Activated CD4-positive, alpha-beta memory T cell treated with anti-CD3 and anti-CD28 coated beads for 36 hours (primary cell): ENCODE measurements at regions not wholly inside any gene's neighbourhood (a gene's known extent, or its start where the extent isn't known, plus 50 kb on each side); places are given as distances from the start of the nearest gene placed in this dataset.

Experiments used
- CTCF ChIA-PET: fragments of 350-600 bp; sonication (Branson Sonifier 250); formaldehyde crosslinking; loops from one replicate; lab custom pipeline; 2021; ENCODE audit warnings: antibody characterized with exemption, inconsistent platforms; lab: Charles Lee
- POLR2A ChIA-PET: fragments of 350-600 bp; sonication (Branson Sonifier 250); formaldehyde crosslinking; loops from one replicate; lab custom pipeline; 2021; ENCODE audit warnings: antibody characterized with exemption; lab: Charles Lee
- DNase-seq: peaks from one replicate; pipeline ENCODE4 v3.0.0-alpha.2; 2020
- H3K27ac Mint-ChIP-seq: one replicate; pipeline ENCODE4 v1.8.0; 2021; ENCODE audit warnings: mixed read lengths
- H3K27me3 Mint-ChIP-seq: one replicate; pipeline ENCODE4 v1.8.0; 2021; ENCODE audit warnings: mixed read lengths
- H3K36me3 Mint-ChIP-seq: one replicate; pipeline ENCODE4 v1.8.0; 2021; ENCODE audit warnings: mixed read lengths
- H3K4me1 Mint-ChIP-seq: one replicate; pipeline ENCODE4 v1.8.0; 2021; ENCODE audit warnings: low read depth, mixed read lengths
- H3K4me3 Mint-ChIP-seq: one replicate; pipeline ENCODE4 v1.8.0; 2021; ENCODE audit warnings: mild to moderate bottlenecking, mixed read lengths
- H3K9me3 Mint-ChIP-seq: one replicate; pipeline ENCODE4 v1.8.0; 2021; ENCODE audit warnings: mixed read lengths
- intact Hi-C: fragments of 100-400 bp; cut with micrococcal nuclease; formaldehyde crosslinking; loops from one replicate; pipeline ENCODE4 v1.15.1; 2023

GRCh38 chr5:2575871-2576270, 175.6 kb downstream of the IRX2 start:
- Mint-ChIP-seq H3K4me1 (no peaks in the 10 kb centered on the region), H3K4me3 (no peak overlapping the region), H3K27ac (no peak overlapping the region), H3K27me3 (no peaks in the 10 kb centered on the region), H3K9me3 (no peaks in the 10 kb centered on the region), H3K36me3 (no peaks in the 10 kb centered on the region)
- ChIA-PET CTCF (interaction anchor here (1.0 kb wide), 1 partner anchor 9 kb away, joined by 3 read pairs; no protein-coding TSS in a partner anchor), POLR2A (no interaction called here)
- DNase-seq, result no peak
- intact Hi-C loops, result no loop called here

DNA sequence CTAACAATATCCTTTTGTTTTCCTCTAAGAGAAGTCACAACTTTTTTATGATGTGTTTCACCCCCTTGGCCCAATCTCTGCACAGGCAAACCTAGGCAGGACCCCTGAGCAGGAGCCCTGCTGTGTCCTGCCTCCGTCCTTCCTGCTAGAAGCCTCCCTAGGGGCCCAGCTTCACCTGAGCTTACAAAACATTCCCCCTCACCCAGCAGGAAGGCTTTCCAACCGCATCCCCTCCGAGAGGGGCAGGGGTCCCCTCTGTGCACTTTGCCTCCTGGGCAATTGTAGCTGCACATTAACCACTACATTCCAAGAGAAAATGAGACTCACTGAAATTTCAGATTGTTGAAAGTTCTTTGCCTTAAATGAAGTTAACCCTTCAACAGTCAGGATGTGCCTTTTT, 176.2 kb downstream of the IRX2 start:
- no peaks in the 10 kb centered on the region for H3K36me3 Mint-ChIP-seq
- H3K4me3 Mint-ChIP-seq, result no peak overlapping the region
- DNase-seq, result no peak
- H3K4me1 Mint-ChIP-seq, result no peaks in the 10 kb centered on the region
- H3K27ac Mint-ChIP-seq, result no peak overlapping the region
- no peaks in the 10 kb centered on the region for H3K27me3 Mint-ChIP-seq
- ChIA-PET POLR2A (no interaction called here), CTCF (no interaction called here)
- intact Hi-C loops, result no loop called here
- H3K9me3 Mint-ChIP-seq, result no peaks in the 10 kb centered on the region

- POLR2A ChIA-PET, result no interaction called here
- no peaks in the 10 kb centered on the region for H3K9me3 Mint-ChIP-seq
- no peak overlapping the region for H3K4me3 Mint-ChIP-seq
- intact Hi-C loops, result no loop called here
- CTCF ChIA-PET, result no interaction called here
- no peak for DNase-seq
- no peaks in the 10 kb centered on the region for H3K36me3 Mint-ChIP-seq
- no peaks in the 10 kb centered on the region for H3K27me3 Mint-ChIP-seq
- no peak overlapping the region for H3K27ac Mint-ChIP-seq
- H3K4me1 Mint-ChIP-seq, result no peaks in the 10 kb centered on the region
Measured at GRCh38 chr5:2574155-2574554, 177.3 kb downstream of the IRX2 start.

DNA sequence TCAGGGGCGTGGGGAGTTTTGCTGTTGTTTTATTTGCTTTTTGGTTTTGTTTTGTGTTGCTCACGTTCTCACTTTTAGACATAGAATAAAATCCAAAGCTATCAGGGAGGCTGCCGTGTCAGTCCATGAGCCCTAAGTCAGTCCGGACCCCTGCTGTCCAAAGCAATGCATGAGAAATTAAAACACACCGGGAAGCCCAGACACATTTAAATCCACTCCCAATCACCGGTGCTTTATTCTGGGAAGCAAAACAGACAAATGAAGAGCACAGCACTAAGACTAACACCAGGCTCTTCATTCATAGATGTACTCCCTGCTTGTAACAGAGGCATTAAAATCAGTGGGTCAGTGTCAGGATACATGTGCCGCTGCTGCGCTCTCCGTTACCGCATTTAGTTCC, 180.9 kb downstream of the IRX2 start:
- CTCF ChIA-PET, result no interaction called here
- intact Hi-C loops, result no loop called here
- no peaks in the 10 kb centered on the region for H3K9me3 Mint-ChIP-seq
- DNase-seq, result no peak
- H3K27me3 Mint-ChIP-seq, result peaks cover 1% of the 10 kb centered on the region
- H3K36me3 Mint-ChIP-seq, result no peaks in the 10 kb centered on the region
- no peak overlapping the region for H3K27ac Mint-ChIP-seq
- no peak overlapping the region for H3K4me3 Mint-ChIP-seq
- H3K4me1 Mint-ChIP-seq, result no peaks in the 10 kb centered on the region
- POLR2A ChIA-PET, result no interaction called here

- no peaks in the 10 kb centered on the region for H3K9me3 Mint-ChIP-seq
- no peak overlapping the region for H3K27ac Mint-ChIP-seq
- no peak overlapping the region for H3K4me3 Mint-ChIP-seq
- intact Hi-C loops, result no loop called here
- ChIA-PET POLR2A (no interaction called here), CTCF (no interaction called here)
- H3K4me1 Mint-ChIP-seq, result no peaks in the 10 kb centered on the region
- no peaks in the 10 kb centered on the region for H3K36me3 Mint-ChIP-seq
- H3K27me3 Mint-ChIP-seq, result peaks cover 1% of the 10 kb centered on the region
- no peak for DNase-seq
Measured at GRCh38 chr5:2569774-2570542, 181.5 kb downstream of the IRX2 start.

DNA sequence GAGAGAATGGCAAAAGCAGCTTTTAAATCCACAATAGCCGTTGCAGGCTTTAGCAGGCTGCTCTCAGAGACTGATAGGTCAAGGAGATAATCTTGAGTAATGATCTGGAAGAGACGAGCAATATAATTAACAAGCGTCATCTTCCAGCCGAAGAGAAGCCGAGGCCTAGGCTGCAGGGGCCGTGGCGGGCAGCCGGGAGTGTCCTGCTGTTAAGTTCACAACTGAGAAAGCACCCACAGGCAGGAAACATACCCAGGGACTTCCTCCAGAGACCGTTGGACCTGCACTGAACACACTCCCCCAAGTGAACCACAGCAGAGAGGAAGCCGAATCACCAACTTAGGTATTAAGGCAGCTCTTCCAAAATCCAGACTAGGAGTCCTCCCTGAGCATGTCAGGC, 182.3 kb downstream of the IRX2 start:
- intact Hi-C loops, result no loop called here
- Mint-ChIP-seq H3K27ac (no peak overlapping the region), H3K9me3 (no peaks in the 10 kb centered on the region), H3K27me3 (peaks cover 1% of the 10 kb centered on the region), H3K4me3 (no peak overlapping the region), H3K36me3 (no peaks in the 10 kb centered on the region), H3K4me1 (no peaks in the 10 kb centered on the region)
- DNase-seq, result no peak
- ChIA-PET CTCF (no interaction called here), POLR2A (no interaction called here)

DNA sequence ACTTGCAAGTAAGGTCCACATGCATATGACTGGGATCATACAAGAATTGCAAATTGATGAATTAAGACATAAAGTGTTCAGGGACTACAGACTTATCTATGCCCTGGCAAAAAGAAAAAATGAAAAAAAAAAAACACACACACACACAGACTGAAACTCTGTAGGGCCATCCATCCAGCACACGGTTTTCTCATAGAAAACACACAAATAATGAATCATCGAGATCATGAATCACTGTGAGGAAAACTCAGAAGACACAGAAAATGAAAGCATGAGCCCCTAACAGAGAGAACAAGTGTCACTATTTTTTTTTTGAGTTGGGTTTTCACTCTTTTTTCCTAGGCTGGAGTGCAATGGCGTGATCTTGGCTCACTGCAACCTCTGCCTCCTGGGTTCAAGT, 185.2 kb downstream of the IRX2 start:
- CTCF ChIA-PET, result interaction anchor here (1.1 kb wide), 1 partner anchor 10 kb away, joined by 3 read pairs; no protein-coding TSS in a partner anchor
- DNase-seq, result no peak
- H3K9me3 Mint-ChIP-seq, result no peaks in the 10 kb centered on the region
- intact Hi-C loops, result no loop called here
- H3K36me3 Mint-ChIP-seq, result no peaks in the 10 kb centered on the region
- POLR2A ChIA-PET, result no interaction called here
- H3K27ac Mint-ChIP-seq, result no peak overlapping the region
- H3K4me1 Mint-ChIP-seq, result no peaks in the 10 kb centered on the region
- H3K27me3 Mint-ChIP-seq, result peaks cover 5% of the 10 kb centered on the region
- H3K4me3 Mint-ChIP-seq, result no peak overlapping the region

- intact Hi-C loops, result no loop called here
- H3K4me3 Mint-ChIP-seq, result no peak overlapping the region
Measured at GRCh38 chr5:2565147-2565546, 186.3 kb downstream of the IRX2 start.

DNA sequence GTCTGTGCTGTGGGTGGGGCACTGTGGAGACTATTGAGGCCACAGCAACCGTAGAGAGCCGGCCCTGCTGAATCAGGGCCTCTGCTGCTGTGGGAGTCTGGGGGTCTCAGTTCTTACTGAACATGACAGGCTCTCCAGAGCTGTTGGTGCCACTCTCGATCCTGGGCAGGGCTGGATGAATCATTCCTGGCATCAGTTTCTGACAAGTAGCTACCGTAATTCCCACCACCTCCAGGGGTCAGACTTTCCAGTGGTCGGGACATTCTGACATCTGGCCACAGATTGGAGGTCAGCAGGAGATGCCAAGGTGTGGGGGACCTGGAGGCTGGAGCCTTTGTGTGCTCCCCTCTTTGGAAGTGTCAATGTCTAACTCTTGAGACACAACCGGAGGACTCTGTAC, 188.4 kb downstream of the IRX2 start:
- Mint-ChIP-seq H3K4me3 (no peak overlapping the region), H3K4me1 (no peaks in the 10 kb centered on the region), H3K36me3 (no peaks in the 10 kb centered on the region), H3K9me3 (no peaks in the 10 kb centered on the region), H3K27ac (no peak overlapping the region), H3K27me3 (peaks cover 5% of the 10 kb centered on the region)
- intact Hi-C loops, result no loop called here
- no peak for DNase-seq
- POLR2A ChIA-PET, result no interaction called here
- CTCF ChIA-PET, result no interaction called here

More at GRCh38 chr5:2565147-2565546, 186.3 kb downstream of the IRX2 start:
- H3K9me3 Mint-ChIP-seq, result no peaks in the 10 kb centered on the region
- CTCF ChIA-PET, result no interaction called here
- H3K36me3 Mint-ChIP-seq, result no peaks in the 10 kb centered on the region
- no peaks in the 10 kb centered on the region for H3K4me1 Mint-ChIP-seq
- no peak overlapping the region for H3K27ac Mint-ChIP-seq
- POLR2A ChIA-PET, result no interaction called here
- H3K27me3 Mint-ChIP-seq, result peaks cover 5% of the 10 kb centered on the region
- DNase-seq, result no peak

- CTCF ChIA-PET, result no interaction called here
- POLR2A ChIA-PET, result no interaction called here
- no peaks in the 10 kb centered on the region for H3K4me1 Mint-ChIP-seq
- no peak overlapping the region for H3K27ac Mint-ChIP-seq
- H3K4me3 Mint-ChIP-seq, result no peak overlapping the region
- no peaks in the 10 kb centered on the region for H3K36me3 Mint-ChIP-seq
- intact Hi-C loops, result no loop called here
- H3K9me3 Mint-ChIP-seq, result no peaks in the 10 kb centered on the region
- DNase-seq, result no peak
- H3K27me3 Mint-ChIP-seq, result peaks cover 4% of the 10 kb centered on the region
Measured at GRCh38 chr5:2562036-2562435, 189.4 kb downstream of the IRX2 start.

GRCh38 chr5:2560435-2560834, 191.0 kb downstream of the IRX2 start:
- ChIA-PET CTCF (no interaction called here), POLR2A (no interaction called here)
- H3K4me1 Mint-ChIP-seq, result no peaks in the 10 kb centered on the region
- no peak overlapping the region for H3K4me3 Mint-ChIP-seq
- no peak for DNase-seq
- no peaks in the 10 kb centered on the region for H3K36me3 Mint-ChIP-seq
- H3K27ac Mint-ChIP-seq, result no peak overlapping the region
- peaks cover 4% of the 10 kb centered on the region for H3K27me3 Mint-ChIP-seq
- intact Hi-C loops, result no loop called here
- H3K9me3 Mint-ChIP-seq, result no peaks in the 10 kb centered on the region

- CTCF ChIA-PET, result no interaction called here
- no peak for DNase-seq
- Mint-ChIP-seq H3K27ac (no peak overlapping the region), H3K36me3 (no peaks in the 10 kb centered on the region), H3K27me3 (no peaks in the 10 kb centered on the region), H3K9me3 (peaks cover 23% of the 10 kb centered on the region), H3K4me1 (no peaks in the 10 kb centered on the region), H3K4me3 (no peak overlapping the region)
- POLR2A ChIA-PET, result no interaction called here
- intact Hi-C loops, result no loop called here
Measured at GRCh38 chr5:2557435-2557834, 194.0 kb downstream of the IRX2 start.

DNA sequence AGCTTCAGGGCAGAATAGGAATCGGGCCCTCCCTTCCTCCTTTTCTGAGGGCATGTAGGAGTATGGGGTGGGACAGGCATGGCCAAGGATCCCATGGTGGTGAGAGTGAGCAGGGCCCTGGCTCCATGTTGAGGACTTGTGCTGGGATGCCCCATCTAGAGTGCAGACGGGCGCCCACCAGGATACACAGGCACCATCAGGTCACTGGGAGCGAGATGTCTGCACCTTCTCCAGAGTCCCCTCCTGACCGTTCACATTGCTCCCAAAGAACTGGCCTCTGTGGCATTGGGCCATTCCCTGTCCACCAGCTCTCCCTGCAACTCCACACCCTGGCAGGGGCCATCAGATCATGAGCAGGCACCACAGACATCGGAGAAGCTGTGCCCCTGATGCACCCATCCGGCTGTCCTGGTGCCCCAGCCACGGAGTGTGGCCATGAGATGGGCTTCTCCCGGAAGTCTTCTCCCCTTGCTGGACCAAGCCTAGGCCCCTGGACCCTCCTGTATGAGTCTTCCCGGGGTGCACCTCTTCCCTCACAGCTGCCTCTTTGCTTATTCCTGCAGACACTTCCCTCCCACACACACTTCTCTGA, 195.0 kb downstream of the IRX2 start:
- Mint-ChIP-seq H3K4me3 (no peak overlapping the region), H3K9me3 (peaks cover 23% of the 10 kb centered on the region), H3K27ac (no peak overlapping the region), H3K36me3 (no peaks in the 10 kb centered on the region), H3K27me3 (no peaks in the 10 kb centered on the region), H3K4me1 (no peaks in the 10 kb centered on the region)
- intact Hi-C loops, result no loop called here
- ChIA-PET CTCF (no interaction called here), POLR2A (no interaction called here)
- DNase-seq, result no peak
